ENCODE measurements at regions not wholly inside any gene's neighbourhood (a gene's known extent, or its start where the extent isn't known, plus 50 kb on each side); places are given as distances from the start of the nearest gene placed in this dataset.
"Not testable (repeated sequence)": the region's sequence is repeated elsewhere in the genome, so short reads cannot be mapped to it uniquely, and the experiment has no call there.

GRCh38 chr13:94864474-94864873 lies 152.1 kb upstream of the SOX21 start:
- no peaks in the 10 kb centered on the region for H3K9me3 ChIP-seq (replicated peaks)
- no peaks in the 10 kb centered on the region for H3K4me1 ChIP-seq
- H3K4me3 ChIP-seq = no peak overlapping the region

GRCh38 chr13:94860981-94861407 lies 148.6 kb upstream of the SOX21 start:
- no peak for DNase-seq
- Histone ChIP-seq H3K4me1 (no peaks in the 10 kb centered on the region), H3K27me3 (peaks cover 6% of the 10 kb centered on the region), H3K9me3 (replicated peaks) (no peaks in the 10 kb centered on the region), H3K4me3 (no peak overlapping the region), H3K36me3 (no peaks in the 10 kb centered on the region), H3K27ac (no peak overlapping the region)

More at GRCh38 chr13:94864474-94864873, 152.1 kb upstream of the SOX21 start:
- no peaks in the 10 kb centered on the region for H3K36me3 ChIP-seq
- no peak overlapping the region for H3K27ac ChIP-seq
- peaks cover 6% of the 10 kb centered on the region for H3K27me3 ChIP-seq
- DNase-seq = no peak

- no peaks in the 10 kb centered on the region for H3K36me3 ChIP-seq
- no peak overlapping the region for H3K4me3 ChIP-seq
- no peaks in the 10 kb centered on the region for H3K4me1 ChIP-seq
- H3K9me3 ChIP-seq (replicated peaks) = no peaks in the 10 kb centered on the region
- H3K27me3 ChIP-seq = peaks cover 6% of the 10 kb centered on the region
- H3K27ac ChIP-seq = no peak overlapping the region
- no peak for DNase-seq
Observed at GRCh38 chr13:94859811-94860210, 147.5 kb upstream of the SOX21 start.

- peaks cover 5% of the 10 kb centered on the region for H3K27me3 ChIP-seq
- no peak overlapping the region for H3K4me3 ChIP-seq
- DNase-seq = no peak
- H3K27ac ChIP-seq = no peak overlapping the region
- H3K36me3 ChIP-seq = no peaks in the 10 kb centered on the region
- H3K4me1 ChIP-seq = no peaks in the 10 kb centered on the region
- H3K9me3 ChIP-seq (replicated peaks) = no peaks in the 10 kb centered on the region
Observed at GRCh38 chr13:94859278-94859691, 146.9 kb upstream of the SOX21 start.

- no peak overlapping the region for H3K27ac ChIP-seq
- peaks cover under 1% of the 10 kb centered on the region; the same call in 1 of the 2 replicates for H3K27me3 ChIP-seq
- no peaks in the 10 kb centered on the region for H3K36me3 ChIP-seq
Observed at GRCh38 chr13:94858856-94859255, 146.5 kb upstream of the SOX21 start.

GRCh38 chr13:94854688-94855087 lies 142.3 kb upstream of the SOX21 start:
- Histone ChIP-seq H3K4me3 (no peak overlapping the region), H3K9me3 (replicated peaks) (no peaks in the 10 kb centered on the region), H3K27me3 (no peaks in the 10 kb centered on the region), H3K4me1 (no peaks in the 10 kb centered on the region), H3K36me3 (no peaks in the 10 kb centered on the region), H3K27ac (no peak overlapping the region)
- DNase-seq = no peak

More at GRCh38 chr13:94858856-94859255, 146.5 kb upstream of the SOX21 start:
- no peaks in the 10 kb centered on the region for H3K4me1 ChIP-seq
- H3K9me3 ChIP-seq (replicated peaks) = no peaks in the 10 kb centered on the region
- DNase-seq = no peak
- no peak overlapping the region for H3K4me3 ChIP-seq

GRCh38 chr13:94851576-94851975 lies 139.2 kb upstream of the SOX21 start:
- H3K9me3 ChIP-seq (replicated peaks) = no peaks in the 10 kb centered on the region

GRCh38 chr13:94849254-94849653 lies 136.9 kb upstream of the SOX21 start:
- Histone ChIP-seq H3K36me3 (no peaks in the 10 kb centered on the region), H3K4me1 (no peaks in the 10 kb centered on the region), H3K27ac (no peak overlapping the region), H3K4me3 (no peak overlapping the region), H3K27me3 (no peaks in the 10 kb centered on the region), H3K9me3 (replicated peaks) (no peaks in the 10 kb centered on the region)
- no peak for DNase-seq

More at GRCh38 chr13:94851576-94851975, 139.2 kb upstream of the SOX21 start:
- H3K4me1 ChIP-seq = no peaks in the 10 kb centered on the region
- H3K4me3 ChIP-seq = no peak overlapping the region
- H3K27me3 ChIP-seq = no peaks in the 10 kb centered on the region
- no peaks in the 10 kb centered on the region for H3K36me3 ChIP-seq
- no peak for DNase-seq
- H3K27ac ChIP-seq = no peak overlapping the region

- no peak for DNase-seq
- H3K4me3 ChIP-seq = no peak overlapping the region
Observed at GRCh38 chr13:94842901-94843300, 130.6 kb upstream of the SOX21 start.

GRCh38 chr13:94837056-94837455 lies 124.7 kb upstream of the SOX21 start:
- not testable (repeated sequence) for H3K27ac ChIP-seq; H3K4me1 ChIP-seq; H3K27me3 ChIP-seq; DNase-seq; H3K36me3 ChIP-seq; H3K4me3 ChIP-seq; H3K9me3 ChIP-seq (replicated peaks)

More at GRCh38 chr13:94842901-94843300, 130.6 kb upstream of the SOX21 start:
- Histone ChIP-seq H3K36me3 (no peaks in the 10 kb centered on the region), H3K27me3 (no peaks in the 10 kb centered on the region), H3K4me1 (no peaks in the 10 kb centered on the region), H3K9me3 (replicated peaks) (no peaks in the 10 kb centered on the region), H3K27ac (no peak overlapping the region)

GRCh38 chr13:94829837-94830365 lies 117.6 kb upstream of the SOX21 start:
- H3K36me3 ChIP-seq = no peaks in the 10 kb centered on the region
- no peaks in the 10 kb centered on the region for H3K9me3 ChIP-seq (replicated peaks)
- H3K27me3 ChIP-seq = no peaks in the 10 kb centered on the region
- H3K4me3 ChIP-seq = no peak overlapping the region
- H3K27ac ChIP-seq = no peak overlapping the region
- DNase-seq = no peak
- H3K4me1 ChIP-seq = no peaks in the 10 kb centered on the region

GRCh38 chr13:94829185-94829836 lies 117.0 kb upstream of the SOX21 start:
- no peaks in the 10 kb centered on the region for H3K9me3 ChIP-seq (replicated peaks)
- H3K4me3 ChIP-seq = no peak overlapping the region
- DNase-seq = no peak

GRCh38 chr13:94827566-94827965 lies 115.2 kb upstream of the SOX21 start:
- DNase-seq = no peak
- no peaks in the 10 kb centered on the region for H3K4me1 ChIP-seq
- no peaks in the 10 kb centered on the region for H3K36me3 ChIP-seq
- H3K27me3 ChIP-seq = no peaks in the 10 kb centered on the region
- H3K27ac ChIP-seq = no peak overlapping the region
- no peak overlapping the region for H3K4me3 ChIP-seq
- no peaks in the 10 kb centered on the region for H3K9me3 ChIP-seq (replicated peaks)

More at GRCh38 chr13:94829185-94829836, 117.0 kb upstream of the SOX21 start:
- Histone ChIP-seq H3K4me1 (no peaks in the 10 kb centered on the region), H3K27me3 (no peaks in the 10 kb centered on the region), H3K27ac (no peak overlapping the region), H3K36me3 (no peaks in the 10 kb centered on the region)

GRCh38 chr13:94825507-94825906 lies 113.2 kb upstream of the SOX21 start:
- DNase-seq = peak; percentile 66 to 68
- H3K9me3 ChIP-seq (replicated peaks) = no peaks in the 10 kb centered on the region
- no peaks in the 10 kb centered on the region for H3K4me1 ChIP-seq
- H3K36me3 ChIP-seq = no peaks in the 10 kb centered on the region
- no peak overlapping the region for H3K4me3 ChIP-seq
- H3K27me3 ChIP-seq = no peaks in the 10 kb centered on the region
- no peak overlapping the region for H3K27ac ChIP-seq

GRCh38 chr13:94824601-94825000 lies 112.3 kb upstream of the SOX21 start:
- no peaks in the 10 kb centered on the region for H3K9me3 ChIP-seq (replicated peaks)
- H3K27me3 ChIP-seq = no peaks in the 10 kb centered on the region
- H3K27ac ChIP-seq = no peak overlapping the region
- DNase-seq = no peak
- no peak overlapping the region for H3K4me3 ChIP-seq
- H3K4me1 ChIP-seq = no peaks in the 10 kb centered on the region
- no peaks in the 10 kb centered on the region for H3K36me3 ChIP-seq

GRCh38 chr13:94822356-94822755 lies 110.0 kb upstream of the SOX21 start:
- Histone ChIP-seq H3K4me1 (no peaks in the 10 kb centered on the region), H3K4me3 (no peak overlapping the region), H3K27me3 (no peaks in the 10 kb centered on the region), H3K36me3 (no peaks in the 10 kb centered on the region), H3K9me3 (replicated peaks) (no peaks in the 10 kb centered on the region), H3K27ac (no peak overlapping the region)
- no peak for DNase-seq
